Ishikawa (cell line): ENCODE measurements at regions not wholly inside any gene's neighbourhood (a gene's known extent, or its start where the extent isn't known, plus 50 kb on each side); places are given as distances from the start of the nearest gene placed in this dataset.

Experiments
- CEBPB ChIP-seq: IDR thresholded peaks from 2 replicates; pipeline ENCODE4 v1.6.1; 2012
- EP300 ChIP-seq: IDR thresholded peaks from 2 replicates; pipeline ENCODE4 v1.6.1; 2012; ENCODE audit warnings: borderline replicate concordance
- MAX ChIP-seq: IDR thresholded peaks from 2 replicates; pipeline ENCODE4 v1.6.1; 2012
- NFIC ChIP-seq: IDR thresholded peaks from 2 replicates; pipeline ENCODE4 v1.6.1; 2012
- RAD21 ChIP-seq: IDR thresholded peaks from 2 replicates; pipeline ENCODE4 v1.6.1; 2012; ENCODE audit warnings: low read depth
- TAF1 ChIP-seq: IDR thresholded peaks from 2 replicates; pipeline ENCODE4 v1.6.1; 2012; ENCODE audit warnings: low read depth, mild to moderate bottlenecking
- TCF12 ChIP-seq: IDR thresholded peaks from 2 replicates; pipeline ENCODE4 v1.6.1; 2012; ENCODE audit warnings: low read depth
- YY1 ChIP-seq: IDR thresholded peaks from 2 replicates; pipeline ENCODE4 v1.6.1; 2012; ENCODE audit warnings: low read depth
- TF ChIP-seq, protein P1 (sequence below): IDR thresholded peaks from 2 replicates; pipeline ENCODE4 v1.6.1; 2012

GRCh38 chr3:95965704-95966336 is 848.6 kb upstream of the EPHA6 start:
- TF ChIP-seq MAX = no peak
- TF ChIP-seq CEBPB = no peak
- TF ChIP-seq YY1 = no peak
- TF ChIP-seq RAD21 = no peak
- TF ChIP-seq, protein P1, sequence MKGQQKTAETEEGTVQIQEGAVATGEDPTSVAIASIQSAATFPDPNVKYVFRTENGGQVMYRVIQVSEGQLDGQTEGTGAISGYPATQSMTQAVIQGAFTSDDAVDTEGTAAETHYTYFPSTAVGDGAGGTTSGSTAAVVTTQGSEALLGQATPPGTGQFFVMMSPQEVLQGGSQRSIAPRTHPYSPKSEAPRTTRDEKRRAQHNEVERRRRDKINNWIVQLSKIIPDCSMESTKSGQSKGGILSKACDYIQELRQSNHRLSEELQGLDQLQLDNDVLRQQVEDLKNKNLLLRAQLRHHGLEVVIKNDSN = no peak
- no peak for TF ChIP-seq EP300
- no peak for TF ChIP-seq TCF12
- TF ChIP-seq NFIC = no peak
- TF ChIP-seq TAF1 = no peak
